Adrenal gland (tissue), 5 donors: ENCODE measurements at regions not wholly inside any gene's neighbourhood (a gene's known extent, or its start where the extent isn't known, plus 50 kb on each side); places are given as distances from the start of the nearest gene placed in this dataset.

Source experiments
- POLR2A ChIP-seq, 2 donors: fragments of 450-650 bp; IDR thresholded peaks; one replicate each; pipeline ENCODE4 v1.6.1; 2017; ENCODE audit warnings: antibody characterized with exemption in 2 of 2, mild to moderate bottlenecking in 2 of 2, moderate library complexity in 1 of 2
- TF ChIP-seq, protein P1 (sequence below), 6 experiments: fragments of 450-650 bp in 4 of 6; fragments of 200-600 bp in 2 of 6; sonication (generic) in 1 of 6; IDR thresholded peaks; 1 replicate in 5 of 6; 2 replicates in 1 of 6; pipeline versions ENCODE4 v1.5.1 to v1.8.0; 2016 to 2021; ENCODE audit warnings: antibody characterized with exemption in 6 of 6, mild to moderate bottlenecking in 2 of 6, moderate library complexity in 1 of 6
- donor health status: DM: no; HTN: no; CAD: no.

DNA sequence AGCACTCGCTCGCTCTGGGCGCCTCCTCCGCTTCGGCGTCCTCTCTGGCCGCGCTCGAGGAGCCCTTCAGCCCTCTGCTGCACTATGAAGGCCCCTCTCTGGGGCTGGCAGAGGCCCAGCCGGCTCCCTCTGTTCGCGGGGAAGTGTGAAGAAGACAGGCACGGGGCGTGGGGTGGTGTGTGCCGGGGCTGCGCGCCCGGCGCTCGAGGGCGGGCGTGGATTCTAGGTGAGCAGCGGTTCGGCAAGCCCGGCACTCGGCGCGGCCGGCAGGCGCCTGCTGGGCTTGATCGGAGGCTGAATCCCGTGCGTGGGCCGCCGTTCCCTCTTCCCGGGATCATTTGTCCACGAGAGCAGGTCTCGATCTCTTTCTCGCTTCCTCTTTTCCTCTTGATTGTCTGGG, 153.0 kb downstream of the SLC35B3 start:
- TF ChIP-seq, protein P1, sequence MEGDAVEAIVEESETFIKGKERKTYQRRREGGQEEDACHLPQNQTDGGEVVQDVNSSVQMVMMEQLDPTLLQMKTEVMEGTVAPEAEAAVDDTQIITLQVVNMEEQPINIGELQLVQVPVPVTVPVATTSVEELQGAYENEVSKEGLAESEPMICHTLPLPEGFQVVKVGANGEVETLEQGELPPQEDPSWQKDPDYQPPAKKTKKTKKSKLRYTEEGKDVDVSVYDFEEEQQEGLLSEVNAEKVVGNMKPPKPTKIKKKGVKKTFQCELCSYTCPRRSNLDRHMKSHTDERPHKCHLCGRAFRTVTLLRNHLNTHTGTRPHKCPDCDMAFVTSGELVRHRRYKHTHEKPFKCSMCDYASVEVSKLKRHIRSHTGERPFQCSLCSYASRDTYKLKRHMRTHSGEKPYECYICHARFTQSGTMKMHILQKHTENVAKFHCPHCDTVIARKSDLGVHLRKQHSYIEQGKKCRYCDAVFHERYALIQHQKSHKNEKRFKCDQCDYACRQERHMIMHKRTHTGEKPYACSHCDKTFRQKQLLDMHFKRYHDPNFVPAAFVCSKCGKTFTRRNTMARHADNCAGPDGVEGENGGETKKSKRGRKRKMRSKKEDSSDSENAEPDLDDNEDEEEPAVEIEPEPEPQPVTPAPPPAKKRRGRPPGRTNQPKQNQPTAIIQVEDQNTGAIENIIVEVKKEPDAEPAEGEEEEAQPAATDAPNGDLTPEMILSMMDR (IDR thresholded peaks at IDR 0.05), result no peak
- TF ChIP-seq POLR2A (IDR thresholded peaks at IDR 0.05), result no peak
